WERI-Rb-1 (cell line): ENCODE measurements at regions not wholly inside any gene's neighbourhood (a gene's known extent, or its start where the extent isn't known, plus 50 kb on each side); places are given as distances from the start of the nearest gene placed in this dataset.

ENCODE experiments used
- DNase-seq: peaks from one replicate; pipeline ENCODE4 v3.0.0-alpha.2; 2020
- H3K27ac ChIP-seq: fragments of 250-450 bp; sonication (Bioruptor Pico); 2 replicates; pipeline ENCODE4 v1.5.1; 2020; ENCODE audit warnings: mild to moderate bottlenecking, moderate library complexity
- H3K27me3 ChIP-seq: fragments of 250-450 bp; sonication (Bioruptor Pico); 2 replicates; pipeline ENCODE4 v1.5.1; 2021; ENCODE audit warnings: mild to moderate bottlenecking, low read depth, moderate library complexity; ENCODE audit not compliant: insufficient read depth, severe bottlenecking
- H3K36me3 ChIP-seq: fragments of 250-450 bp; sonication (Bioruptor Pico); 2 replicates; pipeline ENCODE4 v1.5.1; 2020; ENCODE audit warnings: mild to moderate bottlenecking, moderate library complexity
- H3K4me3 ChIP-seq: 2 replicates; pipeline ENCODE4 v1.5.1; 2011; ENCODE audit warnings: low read depth, mild to moderate bottlenecking, control low read depth, low read length
- H3K9me3 ChIP-seq: fragments of 250-450 bp; sonication (Bioruptor Pico); 2 replicates; pipeline ENCODE4 v1.5.1; 2021; ENCODE audit warnings: mild to moderate bottlenecking, moderate library complexity; ENCODE audit not compliant: severe bottlenecking
- TF ChIP-seq, protein P1 (sequence below): IDR thresholded peaks from 2 replicates; pipeline ENCODE4 v1.5.1; 2011; ENCODE audit warnings: low read depth, mild to moderate bottlenecking, control low read depth, inconsistent platforms, low read length

DNA sequence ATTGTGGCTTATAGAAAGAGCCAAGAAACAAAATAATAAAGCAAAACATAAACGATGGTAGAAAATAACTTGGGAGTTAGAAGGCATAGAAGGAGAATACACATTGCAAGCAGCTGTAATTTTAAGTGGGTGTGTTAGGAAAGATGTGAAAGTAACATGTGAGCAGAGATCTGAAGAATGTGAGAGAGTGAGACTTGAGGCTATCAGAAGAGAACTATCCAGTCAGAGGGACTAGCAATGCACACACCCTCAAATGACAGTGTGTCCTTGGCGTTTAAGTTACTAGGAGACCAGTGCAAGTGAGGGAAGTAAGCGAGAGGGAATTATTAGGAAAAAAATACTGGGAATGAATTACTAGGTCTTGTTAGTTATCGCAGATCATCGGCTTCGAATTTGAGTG is 304.9 kb downstream of the DSEL start:
- H3K27ac ChIP-seq: no peak overlapping the region
- H3K9me3 ChIP-seq: no peaks in the 10 kb centered on the region
- H3K36me3 ChIP-seq: no peaks in the 10 kb centered on the region
- DNase-seq: no peak
- TF ChIP-seq, protein P1, sequence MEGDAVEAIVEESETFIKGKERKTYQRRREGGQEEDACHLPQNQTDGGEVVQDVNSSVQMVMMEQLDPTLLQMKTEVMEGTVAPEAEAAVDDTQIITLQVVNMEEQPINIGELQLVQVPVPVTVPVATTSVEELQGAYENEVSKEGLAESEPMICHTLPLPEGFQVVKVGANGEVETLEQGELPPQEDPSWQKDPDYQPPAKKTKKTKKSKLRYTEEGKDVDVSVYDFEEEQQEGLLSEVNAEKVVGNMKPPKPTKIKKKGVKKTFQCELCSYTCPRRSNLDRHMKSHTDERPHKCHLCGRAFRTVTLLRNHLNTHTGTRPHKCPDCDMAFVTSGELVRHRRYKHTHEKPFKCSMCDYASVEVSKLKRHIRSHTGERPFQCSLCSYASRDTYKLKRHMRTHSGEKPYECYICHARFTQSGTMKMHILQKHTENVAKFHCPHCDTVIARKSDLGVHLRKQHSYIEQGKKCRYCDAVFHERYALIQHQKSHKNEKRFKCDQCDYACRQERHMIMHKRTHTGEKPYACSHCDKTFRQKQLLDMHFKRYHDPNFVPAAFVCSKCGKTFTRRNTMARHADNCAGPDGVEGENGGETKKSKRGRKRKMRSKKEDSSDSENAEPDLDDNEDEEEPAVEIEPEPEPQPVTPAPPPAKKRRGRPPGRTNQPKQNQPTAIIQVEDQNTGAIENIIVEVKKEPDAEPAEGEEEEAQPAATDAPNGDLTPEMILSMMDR: no peak
- H3K4me3 ChIP-seq: no peak overlapping the region
- no peaks in the 10 kb centered on the region for H3K27me3 ChIP-seq

DNA sequence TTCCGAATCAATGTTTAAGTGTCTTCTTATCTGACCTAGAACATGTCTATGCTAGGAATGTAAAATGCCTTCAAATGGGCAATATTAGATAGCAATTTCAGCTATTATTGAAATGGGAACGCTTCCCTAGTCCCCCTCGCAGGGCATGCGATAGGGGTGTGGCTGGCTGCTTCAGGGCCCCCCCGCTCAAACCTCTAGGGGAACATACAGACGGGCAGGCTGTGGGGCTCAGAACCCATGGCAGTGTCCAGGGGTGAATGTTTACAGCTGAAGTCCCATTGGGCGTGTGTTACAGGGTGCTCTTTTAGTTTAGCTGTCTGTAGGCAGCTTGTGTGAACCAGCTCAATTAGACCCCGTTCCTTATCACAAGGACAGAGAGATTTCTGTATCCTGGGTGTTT is 315.9 kb downstream of the DSEL start:
- Histone ChIP-seq H3K27ac (no peak overlapping the region), H3K27me3 (no peaks in the 10 kb centered on the region), H3K36me3 (no peaks in the 10 kb centered on the region), H3K4me3 (no peak overlapping the region), H3K9me3 (no peaks in the 10 kb centered on the region)
- DNase-seq: no peak
- TF ChIP-seq, protein P1: no peak

DNA sequence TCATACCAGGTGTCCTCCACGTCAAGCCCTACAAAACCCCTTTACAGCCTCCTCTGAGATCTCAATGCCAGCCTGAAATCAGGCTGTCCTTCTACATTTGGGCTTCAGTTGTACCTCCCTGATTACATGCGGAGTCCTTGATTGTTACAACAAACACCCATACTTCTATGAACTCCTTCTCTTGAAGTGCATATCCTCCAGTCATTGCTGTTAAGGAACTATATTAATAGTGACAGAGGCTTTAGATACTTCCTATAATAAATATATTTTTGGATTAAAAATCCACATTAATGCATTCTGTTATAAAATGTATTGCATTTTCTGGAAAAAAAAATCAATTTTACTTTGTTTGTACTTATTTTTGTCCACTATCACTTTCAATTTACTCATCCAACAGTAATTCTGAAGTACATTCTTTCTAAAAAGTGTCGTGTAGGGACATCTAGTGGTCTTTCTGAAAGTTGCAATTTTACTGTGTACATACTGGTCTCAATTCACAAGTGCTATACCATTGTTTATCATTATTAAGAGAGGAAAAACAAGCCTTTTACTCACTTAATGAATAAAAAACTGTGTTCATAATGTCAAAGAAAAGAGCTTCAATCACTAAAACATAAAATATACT is 316.4 kb downstream of the DSEL start:
- H3K27ac ChIP-seq: no peak overlapping the region
- H3K9me3 ChIP-seq: no peaks in the 10 kb centered on the region
- H3K4me3 ChIP-seq: no peak overlapping the region
- no peaks in the 10 kb centered on the region for H3K36me3 ChIP-seq
- TF ChIP-seq, protein P1: no peak
- no peak for DNase-seq
- no peaks in the 10 kb centered on the region for H3K27me3 ChIP-seq

DNA sequence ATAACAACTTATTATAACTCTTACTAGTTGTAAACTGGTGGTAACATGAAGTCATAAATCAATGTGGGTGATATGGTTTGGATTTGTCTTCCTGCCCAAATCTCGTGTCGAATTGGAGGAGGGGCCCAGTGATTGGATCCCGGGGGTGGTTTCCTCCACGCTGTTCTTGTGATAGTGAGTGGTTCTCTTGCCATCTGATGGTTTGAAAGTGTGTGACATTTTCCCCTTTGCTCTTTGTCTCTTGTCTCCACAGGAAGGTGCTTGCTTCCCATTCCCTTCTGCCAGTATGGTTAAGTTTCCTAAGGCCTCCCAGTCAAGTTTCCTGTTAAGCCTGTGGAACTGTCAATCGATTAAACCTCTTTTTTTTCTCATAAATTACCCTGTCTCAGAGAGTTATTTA is 321.6 kb downstream of the DSEL start:
- Histone ChIP-seq H3K27me3 (no peaks in the 10 kb centered on the region), H3K27ac (no peak overlapping the region), H3K36me3 (no peaks in the 10 kb centered on the region), H3K9me3 (no peaks in the 10 kb centered on the region), H3K4me3 (no peak overlapping the region)
- no peak for DNase-seq
- TF ChIP-seq, protein P1: no peak

DNA sequence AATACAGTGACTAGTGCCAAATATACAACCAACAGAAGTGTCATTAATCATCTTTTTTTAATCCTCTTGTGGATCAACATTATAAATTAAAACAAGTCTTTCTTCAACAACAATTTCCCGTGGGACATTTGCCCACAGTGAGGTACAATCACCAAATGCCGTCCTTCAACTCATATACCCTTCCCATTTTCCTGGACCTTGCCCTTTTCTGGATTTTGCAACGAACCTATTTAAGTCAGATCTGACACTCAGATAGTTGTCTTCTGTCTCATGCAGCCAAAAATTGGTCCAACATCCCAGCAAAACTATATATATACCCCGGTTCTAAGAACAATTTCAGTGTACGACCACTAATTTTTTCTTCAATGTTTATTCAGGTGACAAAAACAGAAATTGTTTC is 324.0 kb downstream of the DSEL start:
- TF ChIP-seq, protein P1: no peak
- DNase-seq: no peak
- no peak overlapping the region for H3K27ac ChIP-seq
- H3K4me3 ChIP-seq: no peak overlapping the region
- H3K27me3 ChIP-seq: no peaks in the 10 kb centered on the region
- no peaks in the 10 kb centered on the region for H3K36me3 ChIP-seq
- H3K9me3 ChIP-seq: no peaks in the 10 kb centered on the region

DNA sequence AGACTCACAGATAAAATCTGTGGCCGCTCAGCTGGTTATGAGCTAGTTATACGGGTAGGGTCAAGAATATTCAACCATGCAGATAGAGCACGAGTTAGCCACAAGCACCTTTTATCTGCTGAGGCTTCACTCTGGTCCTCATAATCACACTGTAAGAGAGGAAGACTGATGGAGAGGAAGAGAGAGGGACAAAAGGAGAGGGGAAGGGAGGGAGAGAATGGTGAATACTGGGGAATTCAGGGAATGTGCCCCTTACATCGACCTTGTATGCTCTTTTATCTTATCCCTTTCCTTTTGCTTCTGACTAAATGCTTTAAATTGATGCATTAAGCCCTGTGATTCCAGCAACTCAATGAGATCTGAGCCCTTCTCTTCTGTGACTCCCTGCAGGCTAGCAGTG is 333.1 kb downstream of the DSEL start:
- no peak for DNase-seq
- Histone ChIP-seq H3K9me3 (no peaks in the 10 kb centered on the region), H3K27me3 (no peaks in the 10 kb centered on the region), H3K27ac (no peak overlapping the region), H3K36me3 (no peaks in the 10 kb centered on the region), H3K4me3 (no peak overlapping the region)
- TF ChIP-seq, protein P1: no peak
